A549 (cell line): ENCODE measurements at regions not wholly inside any gene's neighbourhood (a gene's known extent, or its start where the extent isn't known, plus 50 kb on each side); places are given as distances from the start of the nearest gene placed in this dataset.
"Not testable (repeated sequence)": the region's sequence is repeated elsewhere in the genome, so short reads cannot be mapped to it uniquely, and the experiment has no call there.

ENCODE experiments used
- ATAC-seq, 2 experiments: fragments of 200-7000 bp in 1 of 2; fragments of >200 bp in 1 of 2; cut with Nextera tagmentation in 1 of 2; cut with Tn5 transposase in 1 of 2; 3 replicates each; pipeline versions ENCODE4 v1.8.0 to v1.9.1; 2018 to 2020; ENCODE audit warnings: mild to moderate bottlenecking in 1 of 2, moderate library complexity in 1 of 2
- CTCF ChIA-PET: fragments of 300-600 bp; sonication (Branson Sonifier 250); formaldehyde crosslinking; extraction: SDS; loops from one replicate; lab custom pipeline; 2021; ENCODE audit warnings: antibody characterized with exemption, inconsistent platforms; lab: Yijun Ruan, JAX
- POLR2A ChIA-PET: fragments of 350-600 bp; formaldehyde crosslinking; extraction: SDS; loops from one replicate; lab custom pipeline; 2021; ENCODE audit warnings: antibody characterized with exemption, inconsistent platforms; lab: Yijun Ruan, JAX
- DNase-seq, 2 experiments: peaks; one replicate each; pipeline versions ENCODE4 v3.0.0 to v3.0.0-alpha.2; 2011 to 2016; ENCODE audit warnings: low read depth in 1 of 2, low spot score in 1 of 2
- FAIRE-seq: peaks from 2 replicates; lab custom pipeline; 2011; peaks lifted over from hg19 to GRCh38; lab: Jason Lieb, UNC
- H3K27ac ChIP-seq, 2 experiments: fragments of >200 bp; sonication (Bioruptor Twin); formaldehyde crosslinking; 3 replicates each; pipeline ENCODE4 v1.5.1; 2016 to 2017
- H3K4me1 ChIP-seq: fragments of >200 bp; sonication (Bioruptor Twin); formaldehyde crosslinking; 3 replicates; pipeline ENCODE4 v1.6.1; 2016
- H3K4me2 ChIP-seq: fragments of >200 bp; sonication (Bioruptor Twin); formaldehyde crosslinking; 3 replicates; pipeline ENCODE4 v1.6.1; 2016
- H3K4me3 ChIP-seq: fragments of >200 bp; sonication (Bioruptor Twin); formaldehyde crosslinking; 3 replicates; pipeline ENCODE4 v1.5.1; 2016
- H3K9me3 ChIP-seq: fragments of >200 bp; sonication (Bioruptor Twin); formaldehyde crosslinking; 3 replicates; pipeline ENCODE4 v1.6.1; 2016
- BCL3 ChIP-seq: fragments of >200 bp; sonication (Bioruptor Twin); formaldehyde crosslinking; IDR thresholded peaks from 3 replicates; pipeline ENCODE4 v1.6.1; 2016
- ESRRA ChIP-seq: fragments of 150-350 bp; IDR thresholded peaks from 2 replicates; pipeline ENCODE4 v1.6.1; 2014; ENCODE audit warnings: mild to moderate bottlenecking, low read length, borderline replicate concordance
- FOSB ChIP-seq: fragments of 250-450 bp; sonication (Bioruptor Pico); IDR thresholded peaks from 2 replicates; pipeline ENCODE4 v1.5.0; 2020; ENCODE audit warnings: mild to moderate bottlenecking, moderate library complexity
- HDAC2 ChIP-seq: fragments of 200-600 bp; sonication (generic); IDR thresholded peaks from 2 replicates; pipeline ENCODE4 v1.6.1; 2016
- JUN ChIP-seq, 2 experiments: fragments of >200 bp; sonication (Bioruptor Twin); formaldehyde crosslinking; IDR thresholded peaks; 2 replicates in 1 of 2; 3 replicates in 1 of 2; pipeline ENCODE4 v1.6.1; 2016 to 2017
- JUNB ChIP-seq: fragments of >200 bp; sonication (Bioruptor Twin); formaldehyde crosslinking; IDR thresholded peaks from 2 replicates; pipeline ENCODE4 v1.6.1; 2016
- KDM5A ChIP-seq: fragments of 200-600 bp; sonication (generic); IDR thresholded peaks from 2 replicates; pipeline ENCODE4 v1.6.1; 2016; ENCODE audit warnings: antibody characterized with exemption, mild to moderate bottlenecking
- MAX ChIP-seq: IDR thresholded peaks from 2 replicates; pipeline ENCODE4 v1.6.1; 2012
- NR3C1 ChIP-seq: fragments of >200 bp; sonication (Bioruptor Twin); formaldehyde crosslinking; IDR thresholded peaks from 3 replicates; pipeline ENCODE4 v1.6.1; 2017
- PBX3 ChIP-seq: IDR thresholded peaks from 2 replicates; pipeline ENCODE4 v1.6.1; 2012
- POLR2A ChIP-seq: IDR thresholded peaks from 2 replicates; pipeline ENCODE4 v1.6.1; 2012; ENCODE audit warnings: mild to moderate bottlenecking, low read length
- POLR2AphosphoS2 ChIP-seq: conservative IDR thresholded peaks from 2 replicates; pipeline ENCODE4 v1.6.1; 2012; ENCODE audit warnings: low read length, improper control_type of control experiment, inconsistent platforms
- RFX5 ChIP-seq: fragments of 450-650 bp; IDR thresholded peaks from 2 replicates; pipeline ENCODE4 v1.7.1; 2014; ENCODE audit warnings: antibody characterized with exemption, mild to moderate bottlenecking, moderate library complexity
- SMC3 ChIP-seq: fragments of >200 bp; sonication (Bioruptor Twin); formaldehyde crosslinking; IDR thresholded peaks from 3 replicates; pipeline ENCODE4 v1.6.1; 2018; ENCODE audit warnings: inconsistent platforms
- SREBF2 ChIP-seq: fragments of 450-650 bp; IDR thresholded peaks from 2 replicates; pipeline ENCODE4 v1.6.1; 2014; ENCODE audit warnings: mild to moderate bottlenecking, moderate library complexity
- TP53 ChIP-seq: fragments of 250-450 bp; sonication (Bioruptor Pico); IDR thresholded peaks from 2 replicates; pipeline ENCODE4 v1.5.0; 2021; ENCODE audit warnings: mild to moderate bottlenecking, moderate library complexity
- USF2 ChIP-seq: fragments of 450-650 bp; IDR thresholded peaks from 2 replicates; pipeline ENCODE4 v1.6.1; 2014; ENCODE audit warnings: antibody characterized with exemption
- ZC3H11A ChIP-seq: fragments of 450-650 bp; IDR thresholded peaks from 2 replicates; pipeline ENCODE4 v1.6.1; 2014; ENCODE audit warnings: antibody characterized with exemption, mild to moderate bottlenecking
- ZSCAN20 ChIP-seq: fragments of 250-450 bp; sonication (Bioruptor Pico); IDR thresholded peaks from 2 replicates; pipeline ENCODE4 v1.8.0; 2022; ENCODE audit warnings: mild to moderate bottlenecking, moderate library complexity
- WGBS: methylation state at CpG from one replicate; pipeline ENCODE4 v1.1.6; 2017; ENCODE audit errors: missing lambda C conversion rate; 5-methylcytosine and 5-hydroxymethylcytosine counted together
- TF ChIP-seq, protein P1 (sequence below): fragments of >200 bp; sonication (Bioruptor Twin); formaldehyde crosslinking; IDR thresholded peaks from 3 replicates; pipeline ENCODE4 v1.5.1; 2016

DNA sequence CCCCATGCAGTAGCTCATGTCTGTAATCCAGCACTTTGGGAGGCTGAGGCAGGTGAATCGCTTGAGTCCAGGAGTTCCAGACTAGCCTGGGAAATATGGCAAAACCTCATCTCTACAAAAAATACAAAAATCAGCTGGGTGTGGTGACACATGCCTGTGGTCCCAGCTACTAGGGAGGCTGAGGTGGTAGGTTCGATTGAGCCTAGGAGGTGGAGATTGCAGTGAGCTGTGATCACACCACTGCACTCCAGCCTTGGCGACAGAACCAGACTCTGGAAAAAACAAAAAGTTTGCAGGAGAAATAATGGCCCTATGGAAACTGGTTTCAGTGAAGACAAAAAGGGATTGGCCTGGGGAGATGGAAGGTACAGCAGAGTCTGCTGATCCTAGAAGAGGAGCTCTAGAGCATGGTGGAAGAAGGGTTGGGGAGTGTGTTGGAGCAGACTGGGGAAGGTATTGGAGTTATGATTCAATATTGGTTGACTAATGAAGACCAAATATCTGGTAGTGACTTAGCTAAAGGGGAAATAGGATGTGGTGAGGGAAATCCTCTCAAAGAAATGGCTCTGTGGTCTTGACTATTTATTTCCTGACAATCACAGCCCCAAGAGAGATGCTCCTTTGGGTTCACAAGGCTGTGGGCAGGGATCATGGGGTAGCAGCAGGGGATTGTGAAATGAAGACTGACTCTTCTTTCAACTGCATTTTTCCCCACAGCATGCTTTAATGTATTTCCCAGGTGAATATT, 281.9 kb downstream of the UTRN start:
- ATAC-seq: no peak
- Histone ChIP-seq H3K4me3 (no peak overlapping the region), H3K27ac (no peak overlapping the region), H3K4me2 (no peak overlapping the region), H3K9me3 (no peaks in the 10 kb centered on the region), H3K4me1 (0 out of 3 replicates have a peak, but pooled peaks cover 6% of the 10 kb centered on the region)
- TF ChIP-seq POLR2A (no peak), RFX5 (no peak), BCL3 (no peak), JUNB (no peak)
- CTCF ChIA-PET: no interaction called here
- POLR2A ChIA-PET: no interaction called here
- no peak for FAIRE-seq
- 85% methylated on average over 3 of the region's 3 CpGs for WGBS
- DNase-seq: no peak

- FAIRE-seq (no peak), DNase-seq (no peak), ATAC-seq (no peak)
- no peaks in the 10 kb centered on the region for H3K9me3 ChIP-seq
- TF ChIP-seq KDM5A: no peak
- no peak for TF ChIP-seq USF2
- no peak for TF ChIP-seq JUN (IDR thresholded peaks at IDR 0.05)
- no peak for TF ChIP-seq SREBF2
- no peak for TF ChIP-seq TP53 (CRISPR knock-in tag)
- no peak for TF ChIP-seq POLR2AphosphoS2
- TF ChIP-seq PBX3: no peak
- TF ChIP-seq BCL3: no peak
- TF ChIP-seq, protein P1, sequence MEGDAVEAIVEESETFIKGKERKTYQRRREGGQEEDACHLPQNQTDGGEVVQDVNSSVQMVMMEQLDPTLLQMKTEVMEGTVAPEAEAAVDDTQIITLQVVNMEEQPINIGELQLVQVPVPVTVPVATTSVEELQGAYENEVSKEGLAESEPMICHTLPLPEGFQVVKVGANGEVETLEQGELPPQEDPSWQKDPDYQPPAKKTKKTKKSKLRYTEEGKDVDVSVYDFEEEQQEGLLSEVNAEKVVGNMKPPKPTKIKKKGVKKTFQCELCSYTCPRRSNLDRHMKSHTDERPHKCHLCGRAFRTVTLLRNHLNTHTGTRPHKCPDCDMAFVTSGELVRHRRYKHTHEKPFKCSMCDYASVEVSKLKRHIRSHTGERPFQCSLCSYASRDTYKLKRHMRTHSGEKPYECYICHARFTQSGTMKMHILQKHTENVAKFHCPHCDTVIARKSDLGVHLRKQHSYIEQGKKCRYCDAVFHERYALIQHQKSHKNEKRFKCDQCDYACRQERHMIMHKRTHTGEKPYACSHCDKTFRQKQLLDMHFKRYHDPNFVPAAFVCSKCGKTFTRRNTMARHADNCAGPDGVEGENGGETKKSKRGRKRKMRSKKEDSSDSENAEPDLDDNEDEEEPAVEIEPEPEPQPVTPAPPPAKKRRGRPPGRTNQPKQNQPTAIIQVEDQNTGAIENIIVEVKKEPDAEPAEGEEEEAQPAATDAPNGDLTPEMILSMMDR: no peak
- no peak overlapping the region for H3K27ac ChIP-seq
- 0 out of 3 replicates have a peak, but pooled peaks cover 6% of the 10 kb centered on the region for H3K4me1 ChIP-seq
- ChIA-PET CTCF (interaction anchor here (0.6 kb wide), 1 partner anchor 624 kb away, joined by 3 read pairs; no protein-coding TSS in a partner anchor), POLR2A (no interaction called here)
- no peak overlapping the region for H3K4me2 ChIP-seq
- WGBS: 93% methylated on average over 8 of the region's 8 CpGs
- no peak overlapping the region for H3K4me3 ChIP-seq
Observed at GRCh38 chr6:144568241-144568640, 283.1 kb downstream of the UTRN start.

DNA sequence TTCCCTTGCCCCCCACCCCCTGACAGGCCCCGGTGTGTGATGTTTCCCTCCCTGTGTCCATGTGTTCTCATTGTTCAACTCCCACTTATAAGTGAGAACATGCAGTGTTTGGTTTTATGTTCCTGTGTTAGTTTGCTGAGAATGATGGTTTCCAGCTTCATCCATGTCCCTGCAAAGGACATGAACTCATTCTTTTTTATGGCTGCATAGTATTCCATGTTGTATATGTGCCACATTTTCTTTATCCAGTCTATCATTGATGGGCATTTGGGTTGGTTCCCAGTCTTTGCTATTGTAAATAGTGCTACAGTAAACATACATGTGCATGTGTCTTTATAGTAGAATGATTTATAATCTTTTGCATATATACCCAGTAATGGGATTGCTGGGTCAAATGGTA, 287.4 kb downstream of the UTRN start:
- POLR2A ChIA-PET, ATAC-seq, H3K4me3 ChIP-seq, H3K4me2 ChIP-seq, FAIRE-seq, H3K27ac ChIP-seq, CTCF ChIA-PET, H3K4me1 ChIP-seq, DNase-seq, H3K9me3 ChIP-seq: not testable (repeated sequence)
- 100% methylated on average over 1 of the region's 1 CpG for WGBS

DNA sequence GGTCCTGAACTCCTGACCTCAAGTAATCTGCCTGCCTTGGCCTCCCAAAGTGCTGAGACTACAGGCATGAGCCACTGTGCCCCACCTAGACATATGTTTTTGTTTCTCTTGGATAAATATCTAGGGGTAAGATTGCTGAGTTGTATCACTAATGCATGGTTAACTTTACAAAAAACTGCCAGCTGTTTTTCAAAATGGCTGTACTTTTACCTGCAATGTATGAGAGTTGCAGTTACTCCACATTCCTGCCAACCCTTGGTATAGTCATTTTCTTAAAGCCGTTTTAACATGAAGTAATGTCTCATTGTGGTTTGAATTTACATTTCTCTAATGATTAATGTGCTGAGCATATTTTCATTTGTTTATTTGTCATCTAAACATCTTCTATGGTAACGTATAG, 289.7 kb downstream of the UTRN start:
- Histone ChIP-seq H3K4me3 (no peak overlapping the region), H3K4me2 (no peak overlapping the region), H3K9me3 (no peaks in the 10 kb centered on the region), H3K27ac (no peak overlapping the region), H3K4me1 (0 out of 3 replicates have a peak, but pooled peaks cover 6% of the 10 kb centered on the region)
- ATAC-seq: no peak
- TF ChIP-seq ZC3H11A (no peak), NR3C1 (no peak), FOSB (CRISPR knock-in tag) (no peak), MAX (no peak), ESRRA (no peak), SMC3 (no peak), HDAC2 (no peak), ZSCAN20 (CRISPR knock-in tag) (no peak)
- CTCF ChIA-PET: interaction anchor here (0.6 kb wide), 1 partner anchor 1128 kb away, joined by 3 read pairs; no protein-coding TSS in a partner anchor
- POLR2A ChIA-PET: no interaction called here
- DNase-seq: no peak
- 73% methylated on average over 2 of the region's 2 CpGs for WGBS
- no peak for FAIRE-seq
